GM12872 (cell line): ENCODE measurements at regions not wholly inside any gene's neighbourhood (a gene's known extent, or its start where the extent isn't known, plus 50 kb on each side); places are given as distances from the start of the nearest gene placed in this dataset.

Source experiments
- TF ChIP-seq, protein P1 (sequence below): IDR thresholded peaks from 3 replicates; pipeline ENCODE4 v1.5.1; 2011; ENCODE audit warnings: low read depth, mild to moderate bottlenecking, low read length, moderate library complexity; ENCODE audit not compliant: insufficient read depth

DNA sequence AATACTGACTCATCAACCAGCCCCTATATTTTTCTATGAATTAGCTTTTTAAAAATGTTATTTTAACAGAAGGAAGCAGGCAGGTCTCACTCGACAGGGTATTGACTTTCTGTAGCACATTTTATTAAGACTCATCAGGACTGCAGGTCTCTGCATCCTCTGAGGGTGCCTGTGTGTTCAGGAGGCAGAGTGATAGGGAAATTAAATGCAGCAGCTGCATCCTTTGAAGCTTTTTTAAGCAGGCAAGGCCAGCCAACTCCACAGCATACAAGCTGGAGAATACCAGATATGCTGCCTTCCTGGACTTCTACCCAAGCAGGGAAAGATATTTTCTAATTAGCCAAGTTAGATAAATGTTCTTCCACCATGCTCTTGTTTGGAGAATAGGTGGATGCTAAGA lies 124.9 kb downstream of the WSCD1 start:
- TF ChIP-seq, protein P1, sequence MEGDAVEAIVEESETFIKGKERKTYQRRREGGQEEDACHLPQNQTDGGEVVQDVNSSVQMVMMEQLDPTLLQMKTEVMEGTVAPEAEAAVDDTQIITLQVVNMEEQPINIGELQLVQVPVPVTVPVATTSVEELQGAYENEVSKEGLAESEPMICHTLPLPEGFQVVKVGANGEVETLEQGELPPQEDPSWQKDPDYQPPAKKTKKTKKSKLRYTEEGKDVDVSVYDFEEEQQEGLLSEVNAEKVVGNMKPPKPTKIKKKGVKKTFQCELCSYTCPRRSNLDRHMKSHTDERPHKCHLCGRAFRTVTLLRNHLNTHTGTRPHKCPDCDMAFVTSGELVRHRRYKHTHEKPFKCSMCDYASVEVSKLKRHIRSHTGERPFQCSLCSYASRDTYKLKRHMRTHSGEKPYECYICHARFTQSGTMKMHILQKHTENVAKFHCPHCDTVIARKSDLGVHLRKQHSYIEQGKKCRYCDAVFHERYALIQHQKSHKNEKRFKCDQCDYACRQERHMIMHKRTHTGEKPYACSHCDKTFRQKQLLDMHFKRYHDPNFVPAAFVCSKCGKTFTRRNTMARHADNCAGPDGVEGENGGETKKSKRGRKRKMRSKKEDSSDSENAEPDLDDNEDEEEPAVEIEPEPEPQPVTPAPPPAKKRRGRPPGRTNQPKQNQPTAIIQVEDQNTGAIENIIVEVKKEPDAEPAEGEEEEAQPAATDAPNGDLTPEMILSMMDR: no peak

DNA sequence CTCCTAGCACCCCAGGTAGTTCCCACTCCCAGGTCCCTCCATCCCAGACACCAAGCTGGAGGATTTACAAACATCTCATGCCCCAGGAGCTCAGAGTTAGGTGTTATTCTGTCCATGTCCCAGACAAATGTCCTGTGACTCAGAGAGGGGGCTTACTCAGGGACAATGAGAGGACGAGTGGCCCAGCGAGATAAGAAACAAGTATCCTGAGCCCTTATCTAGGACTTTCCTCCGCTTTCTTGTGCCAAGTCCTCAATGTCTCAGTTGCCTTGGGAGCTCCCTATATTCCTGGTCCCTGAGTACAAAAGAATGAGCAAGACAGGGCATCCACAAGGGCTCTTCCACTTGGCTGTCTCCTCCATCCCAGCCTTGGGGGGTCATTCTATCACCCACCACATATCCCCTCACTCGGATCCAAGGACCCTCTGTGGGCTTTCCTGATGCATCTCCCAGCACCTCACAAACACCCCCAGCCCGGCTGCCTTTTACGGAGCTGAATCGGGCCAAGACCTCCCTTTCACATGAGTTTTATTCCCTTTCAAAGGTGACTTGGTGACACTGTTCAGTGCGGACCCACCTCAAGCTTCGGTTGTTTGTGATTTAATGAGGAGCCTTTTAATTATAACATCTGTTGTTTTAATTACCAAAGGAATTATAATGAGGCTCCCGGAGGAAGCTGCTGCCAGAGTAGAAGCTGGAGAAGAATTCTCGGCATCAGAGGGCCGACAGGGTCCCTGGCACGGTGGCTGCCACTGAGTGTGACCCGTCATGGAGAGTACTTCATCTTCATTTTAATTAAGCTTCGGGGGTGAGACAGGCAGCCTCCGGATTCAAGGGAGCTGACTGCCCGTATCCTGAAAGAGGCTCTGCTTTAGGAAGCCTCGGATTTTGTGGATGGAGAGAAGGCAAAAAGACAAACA lies 121.5 kb downstream of the WSCD1 start:
- TF ChIP-seq, protein P1: no peak

DNA sequence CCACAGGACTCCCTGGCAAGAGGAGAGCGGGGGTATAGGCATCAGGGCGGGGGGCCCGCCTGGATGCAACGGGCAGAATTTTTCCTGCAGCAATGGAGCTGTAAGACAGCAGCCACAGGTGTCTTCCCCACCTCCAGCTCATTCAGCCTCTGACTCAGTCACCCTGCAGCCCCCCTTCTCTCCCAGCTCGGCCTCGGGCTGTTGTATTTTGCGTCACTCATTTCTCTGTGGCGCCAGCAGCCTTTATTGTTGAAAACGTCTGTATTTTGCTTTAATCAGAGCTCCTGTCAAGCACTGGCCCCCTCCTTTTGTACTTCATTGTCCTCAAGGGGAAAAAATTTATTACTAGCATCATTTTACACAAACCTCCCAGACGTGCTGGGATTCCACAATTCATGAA lies 117.7 kb downstream of the WSCD1 start:
- TF ChIP-seq, protein P1: no peak

DNA sequence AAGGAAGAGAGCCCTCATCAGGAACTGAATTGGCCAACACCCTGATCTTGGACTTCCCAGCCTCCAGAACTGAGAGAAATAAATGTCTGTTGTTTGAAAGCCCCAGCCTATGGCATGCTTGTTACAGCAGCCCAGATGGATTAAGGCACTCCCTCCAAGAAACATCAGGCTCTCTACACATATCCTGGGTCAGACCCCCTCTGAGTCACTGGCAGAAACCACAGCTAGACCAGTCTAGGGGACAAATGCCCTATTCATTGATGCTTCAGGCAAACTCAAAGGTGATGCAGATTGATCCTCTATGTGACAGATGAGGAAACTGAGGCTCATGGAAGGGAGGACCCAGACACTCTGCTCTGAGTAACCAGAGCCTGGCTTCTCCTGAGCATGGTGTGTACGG lies 116.8 kb downstream of the WSCD1 start:
- TF ChIP-seq, protein P1: no peak

DNA sequence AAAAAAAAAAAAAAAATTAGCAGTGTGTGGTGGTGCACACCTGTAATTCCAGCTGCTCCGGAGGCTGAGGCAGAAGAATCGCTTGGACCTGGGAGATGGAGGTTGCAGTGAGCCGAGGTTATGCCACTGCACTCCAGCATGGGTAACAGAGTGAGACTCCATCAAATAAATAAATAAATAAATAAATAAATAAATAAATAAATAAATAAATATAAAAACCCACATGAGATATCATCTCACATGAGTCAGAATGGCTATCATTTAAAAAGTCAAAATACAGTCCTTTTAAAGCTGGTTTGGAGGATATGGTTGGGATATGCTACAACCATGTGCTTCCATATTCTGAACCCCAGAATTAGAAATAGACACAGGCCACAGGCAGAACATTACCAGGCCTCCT lies 114.3 kb downstream of the WSCD1 start:
- TF ChIP-seq, protein P1: no peak

DNA sequence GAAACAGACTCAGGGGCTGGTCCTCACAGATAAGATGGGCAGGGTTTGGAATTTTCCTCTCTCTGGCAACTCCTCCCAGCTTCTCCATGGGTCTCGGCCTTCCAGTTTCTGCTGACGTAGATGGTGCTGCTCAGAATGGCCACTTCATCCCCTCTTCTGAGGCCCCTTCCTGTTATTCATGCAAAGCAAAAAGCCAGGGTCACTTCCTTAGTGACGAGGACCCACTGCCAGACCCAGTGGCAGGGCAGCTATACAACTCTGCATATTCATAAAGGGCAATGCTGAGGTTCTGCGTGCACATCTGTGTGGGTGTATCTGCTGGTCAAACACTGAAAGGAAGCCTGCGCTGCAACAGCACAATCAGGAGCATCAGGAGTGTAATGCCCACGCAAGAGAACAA lies 108.8 kb downstream of the WSCD1 start:
- TF ChIP-seq, protein P1: no peak

DNA sequence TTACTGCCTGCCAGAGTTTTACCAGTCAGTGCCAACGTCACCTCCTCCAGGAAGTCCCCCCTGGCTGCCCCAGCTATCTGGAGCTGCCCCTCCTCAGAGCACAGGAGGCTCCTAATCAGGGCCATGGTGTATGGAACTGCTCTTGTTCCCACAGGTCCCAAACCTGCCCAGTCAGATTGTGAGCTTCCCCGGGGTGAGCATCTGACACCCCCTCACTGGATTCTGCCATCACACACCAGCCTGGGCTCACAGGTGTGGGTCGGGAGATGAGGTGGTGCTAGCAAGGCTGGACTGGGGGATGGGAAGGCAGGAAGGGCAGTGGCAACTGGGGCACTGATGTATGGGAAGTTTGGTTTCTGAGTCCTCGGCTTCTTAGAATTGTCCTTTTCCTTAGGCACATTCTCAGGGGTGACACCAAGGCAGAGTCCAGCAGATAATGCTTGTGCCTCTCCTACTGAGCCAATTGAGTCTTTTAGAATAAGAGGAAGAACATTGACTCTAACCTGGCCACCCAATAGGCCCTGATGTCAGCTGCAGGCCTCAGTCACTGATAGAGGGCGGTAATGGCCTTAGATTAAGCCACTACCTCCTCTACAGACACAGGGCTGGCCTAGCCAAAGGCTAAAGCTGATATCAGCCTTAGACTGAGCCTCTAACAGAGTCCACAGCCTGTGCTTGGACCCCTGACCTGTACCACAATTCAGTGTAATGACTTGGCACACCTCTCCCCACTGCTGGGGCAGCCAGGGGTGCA lies 107.9 kb downstream of the WSCD1 start:
- TF ChIP-seq, protein P1: no peak
